B cell (primary cell): ENCODE measurements at regions not wholly inside any gene's neighbourhood (a gene's known extent, or its start where the extent isn't known, plus 50 kb on each side); places are given as distances from the start of the nearest gene placed in this dataset.

ENCODE experiments used
- ATAC-seq: fragments of 200-7000 bp; cut with Tn5 transposase; one replicate; pipeline ENCODE4 v1.10.0; 2021; ENCODE audit warnings: low read depth, mild to moderate bottlenecking, moderate number of reproducible peaks, moderate library complexity
- CTCF ChIA-PET: fragments of 350-600 bp; sonication (Branson Sonifier 250); formaldehyde crosslinking; loops from one replicate; lab custom pipeline; 2021; ENCODE audit warnings: antibody characterized with exemption, inconsistent platforms; lab: Charles Lee
- POLR2A ChIA-PET: fragments of 350-600 bp; sonication (Branson Sonifier 250); formaldehyde crosslinking; loops from one replicate; lab custom pipeline; 2021; ENCODE audit warnings: antibody characterized with exemption; lab: Charles Lee
- DNase-seq: peaks from one replicate; pipeline ENCODE4 v3.0.0; 2013
- H2AFZ ChIP-seq: 2 replicates; pipeline ENCODE4 v1.6.1; 2012; ENCODE audit warnings: mild to moderate bottlenecking, low read depth, low read length; ENCODE audit not compliant: insufficient read depth, poor library complexity, severe bottlenecking
- H3K27ac ChIP-seq, 2 donors: 1 replicate in 1 of 2; 2 replicates in 1 of 2; pipeline ENCODE4 v1.5.1; 2012 to 2013; ENCODE audit warnings: low read length in 2 of 2, mild to moderate bottlenecking in 2 of 2, moderate library complexity in 1 of 2
- H3K27me3 ChIP-seq, 4 experiments: fragments of 200-600 bp in 1 of 4; sonication (generic) in 1 of 4; replicated peaks in 1 of 4; 1 replicate in 2 of 4; 2 replicates in 2 of 4; pipeline versions ENCODE4 v1.6.1 to v1.7.0; 2013 to 2016; ENCODE audit warnings: low read length in 3 of 4, mild to moderate bottlenecking in 2 of 4, mixed read lengths in 1 of 4, moderate library complexity in 1 of 4; ENCODE audit not compliant: insufficient read depth in 4 of 4, control insufficient read depth in 3 of 4; ENCODE audit errors: control extremely low read depth in 1 of 4
- H3K36me3 ChIP-seq, 2 experiments: replicated peaks in 1 of 2; 1 replicate in 1 of 2; 2 replicates in 1 of 2; pipeline versions ENCODE4 v1.6.1 to v1.7.1; 2013; ENCODE audit warnings: low read length in 1 of 2; ENCODE audit not compliant: insufficient read depth in 2 of 2, control insufficient read depth in 1 of 2; ENCODE audit errors: control extremely low read depth in 1 of 2, extremely low read depth in 1 of 2
- H3K4me1 ChIP-seq, 2 donors: fragments of 200-600 bp in 1 of 2; sonication (generic) in 1 of 2; 1 replicate in 1 of 2; 2 replicates in 1 of 2; pipeline versions ENCODE4 v1.5.1 to v1.6.1; 2013 to 2017; ENCODE audit warnings: low read length in 2 of 2; ENCODE audit not compliant: control insufficient read depth in 2 of 2, insufficient read depth in 2 of 2
- H3K4me2 ChIP-seq: replicated peaks from 2 replicates; pipeline ENCODE3; 2012; ENCODE audit warnings: mild to moderate bottlenecking, low read depth, low read length; ENCODE audit not compliant: poor library complexity, severe bottlenecking
- H3K4me3 ChIP-seq, 5 experiments: fragments of 200-600 bp in 1 of 5; sonication (generic) in 1 of 5; 1 replicate in 3 of 5; 2 replicates in 2 of 5; pipeline versions ENCODE4 v1.5.1 to v1.7.0; 2011 to 2016; ENCODE audit warnings: low read length in 4 of 5, mild to moderate bottlenecking in 4 of 5, low read depth in 2 of 5, control low read depth in 1 of 5, moderate library complexity in 1 of 5; ENCODE audit not compliant: insufficient read depth in 1 of 5; ENCODE audit errors: control extremely low read depth in 1 of 5, extremely low read depth in 1 of 5
- H3K79me2 ChIP-seq: fragments of 200-600 bp; sonication (generic); one replicate; pipeline ENCODE4 v1.6.0; 2016; ENCODE audit warnings: low read length; ENCODE audit not compliant: control insufficient read depth, insufficient read depth
- H3K9ac ChIP-seq: fragments of 200-600 bp; sonication (generic); 2 replicates; pipeline ENCODE4 v1.6.1; 2017; ENCODE audit warnings: mild to moderate bottlenecking, low read length, moderate library complexity
- H3K9me3 ChIP-seq, 3 donors: one replicate each; pipeline versions ENCODE4 v1.6.1 to v1.7.1; 2013; ENCODE audit warnings: low read length in 2 of 3; ENCODE audit not compliant: control insufficient read depth in 2 of 3, insufficient read depth in 1 of 3; ENCODE audit errors: control extremely low read depth in 1 of 3
- H4K20me1 ChIP-seq: 2 replicates; pipeline ENCODE4 v1.6.0; 2012; ENCODE audit warnings: mild to moderate bottlenecking, low read length; ENCODE audit not compliant: insufficient read depth, control insufficient read depth, poor library complexity, severe bottlenecking
- H3K27ac Mint-ChIP-seq: one replicate; pipeline ENCODE4 v1.8.0; 2021; ENCODE audit warnings: mixed read lengths
- H3K27me3 Mint-ChIP-seq: one replicate; pipeline ENCODE4 v1.8.0; 2021; ENCODE audit warnings: mixed read lengths
- H3K4me1 Mint-ChIP-seq: one replicate; pipeline ENCODE4 v1.8.0; 2021; ENCODE audit warnings: mixed read lengths
- H3K4me3 Mint-ChIP-seq: one replicate; pipeline ENCODE4 v1.8.0; 2021; ENCODE audit warnings: mixed read lengths
- H3K9me3 Mint-ChIP-seq: one replicate; pipeline ENCODE4 v1.8.0; 2022; ENCODE audit warnings: mixed read lengths; ENCODE audit not compliant: insufficient read depth
- CTCF ChIP-seq: fragments of 200-600 bp; IDR thresholded peaks from one replicate; pipeline ENCODE4 v1.8.0; 2022; ENCODE audit warnings: antibody characterized with exemption, mild to moderate bottlenecking
- EZH2 ChIP-seq: IDR thresholded peaks from 2 replicates; pipeline ENCODE4 v1.6.1; 2012; ENCODE audit warnings: borderline replicate concordance, low read depth, mild to moderate bottlenecking, moderate library complexity, low read length; ENCODE audit not compliant: insufficient read depth, poor library complexity, severe bottlenecking
- WGBS: methylation state at CpG from one replicate; pipeline ENCODE4 v1.1.5; 2013; ENCODE audit warnings: missing lambda C conversion rate; ENCODE audit not compliant: insufficient coverage; 5-methylcytosine and 5-hydroxymethylcytosine counted together
- intact Hi-C: fragments of 100-400 bp; cut with micrococcal nuclease; formaldehyde crosslinking; loops from one replicate; pipeline ENCODE4 v1.10.0; 2022

DNA sequence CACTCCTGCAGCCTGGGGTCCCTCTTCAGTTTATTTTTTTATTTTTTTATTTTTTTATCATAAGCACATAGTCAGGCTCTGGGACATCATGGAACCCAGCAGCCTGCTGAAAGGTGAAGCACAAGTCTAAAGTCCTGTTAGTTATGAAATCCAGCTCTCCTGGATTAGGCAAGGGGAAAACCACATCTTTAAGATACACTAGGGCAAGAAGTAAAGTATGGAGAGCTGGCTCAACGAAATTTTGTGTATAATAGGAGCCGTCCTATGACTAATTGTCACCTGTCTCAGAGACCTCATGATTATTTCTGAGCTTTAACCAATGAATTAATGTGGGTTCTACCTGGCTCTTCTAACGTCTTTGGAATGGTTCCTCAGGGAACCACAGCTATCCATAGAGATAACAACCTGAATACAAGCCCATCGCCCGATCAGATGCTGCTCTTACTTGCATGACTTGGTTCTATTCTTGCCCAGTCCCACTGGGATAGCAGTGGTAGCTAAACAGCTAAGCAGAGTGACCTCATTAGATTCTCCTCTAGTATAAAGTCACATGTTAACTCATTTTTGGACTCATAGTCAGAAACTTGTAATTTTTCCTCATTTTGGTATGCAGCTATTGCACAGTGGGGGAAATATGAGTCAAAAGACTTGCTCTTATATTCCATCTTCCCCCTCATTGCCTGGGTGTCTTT lies 122.7 kb downstream of the LMO4 start:
- Histone ChIP-seq H2AFZ (peak overlapping the region; percentile 6), H3K9ac (no peak overlapping the region), H3K9me3 (no peaks in the 10 kb centered on the region), H4K20me1 (no peaks in the 10 kb centered on the region), H3K27me3 (no peaks in the 10 kb centered on the region), H3K27ac (no peak overlapping the region), H3K4me2 (no peak overlapping the region), H3K4me1 (peaks cover 17 to 29% of the 10 kb centered on the region in 2 donors), H3K4me3 (no peak overlapping the region), H3K79me2 (no peaks in the 10 kb centered on the region), H3K36me3 (no peaks in the 10 kb centered on the region)
- Mint-ChIP-seq H3K27ac (peak overlapping the region; percentile 50), H3K4me3 (no peak overlapping the region), H3K4me1 (peaks cover 35% of the 10 kb centered on the region), H3K9me3 (peaks cover 2% of the 10 kb centered on the region), H3K27me3 (no peaks in the 10 kb centered on the region)
- DNase-seq (no peak), ATAC-seq (no peak)
- ChIA-PET CTCF (interaction anchor here (0.6 to 2.2 kb wide), 8 partner anchors 89 to 315 kb away, joined by 3 to 9 read pairs (median 4); partner anchors contain the start of gene LMO4), POLR2A (interaction anchor here (0.5 to 1.1 kb wide), 2 partner anchors 116 to 120 kb away, joined by 3 read pairs; no protein-coding TSS in a partner anchor)
- intact Hi-C loops = no loop called here
- 58% methylated on average over 3 of the region's 5 CpGs for WGBS
- TF ChIP-seq EZH2 (no peak), CTCF (no peak)

DNA sequence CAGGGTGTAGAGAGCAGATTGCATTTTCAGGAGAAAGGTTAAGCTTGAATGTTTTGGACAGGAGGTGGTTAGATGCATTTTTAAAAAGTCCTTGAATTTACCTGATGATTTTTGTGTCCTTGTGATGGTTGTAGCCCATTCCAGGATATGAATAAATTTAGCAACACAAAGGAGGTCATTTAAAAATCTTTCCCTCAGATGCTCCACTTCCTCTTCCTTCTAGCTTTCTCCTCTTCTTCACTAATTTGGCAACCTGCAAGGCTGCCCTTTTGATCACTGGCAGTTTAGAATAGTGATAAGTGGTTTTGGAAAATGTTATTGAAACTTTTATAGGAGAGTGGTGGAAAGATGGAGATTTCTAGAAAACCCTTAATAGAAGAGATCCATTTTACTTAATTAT lies 124.0 kb downstream of the LMO4 start:
- no peaks in the 10 kb centered on the region for H3K27me3 Mint-ChIP-seq
- no peak overlapping the region for H3K27ac Mint-ChIP-seq
- no peak for TF ChIP-seq CTCF
- TF ChIP-seq EZH2 = no peak
- H3K9me3 Mint-ChIP-seq = peaks cover 2% of the 10 kb centered on the region
- Histone ChIP-seq H3K4me1 (peaks cover 17 to 29% of the 10 kb centered on the region in 2 donors), H3K4me2 (no peak overlapping the region), H2AFZ (no peak overlapping the region), H3K27me3 (no peaks in the 10 kb centered on the region), H3K27ac (no peak overlapping the region), H4K20me1 (no peaks in the 10 kb centered on the region), H3K79me2 (no peaks in the 10 kb centered on the region), H3K9ac (no peak overlapping the region), H3K4me3 (no peak overlapping the region), H3K9me3 (no peaks in the 10 kb centered on the region), H3K36me3 (no peaks in the 10 kb centered on the region)
- DNase-seq (no peak), ATAC-seq (no peak)
- POLR2A ChIA-PET = no interaction called here
- CTCF ChIA-PET = no interaction called here
- no peak overlapping the region for H3K4me3 Mint-ChIP-seq
- intact Hi-C loops = no loop called here
- H3K4me1 Mint-ChIP-seq = peaks cover 35% of the 10 kb centered on the region
